ENCODE measurements at regions not wholly inside any gene's neighbourhood (a gene's known extent, or its start where the extent isn't known, plus 50 kb on each side); places are given as distances from the start of the nearest gene placed in this dataset.

- no peak overlapping the region for H3K4me3 ChIP-seq (ENCODE audit: low read depth in 1 of 2, low read length in 2 of 2)
- peaks cover 15% of the 10 kb centered on the region for H3K9me3 ChIP-seq (ENCODE audit: insufficient read depth, low read length, severe bottlenecking)
- no peak overlapping the region for H3K9ac ChIP-seq (ENCODE audit: low read depth, low read length)
- no peaks in the 10 kb centered on the region for H3K4me1 ChIP-seq (ENCODE audit: insufficient read depth, low read length)
- TF ChIP-seq CTCF (IDR thresholded peaks at IDR 0.05; ENCODE audit: borderline replicate concordance, extremely low read depth, low read length, poor library complexity, severe bottlenecking), result no peak
- TF ChIP-seq EZH2 (IDR thresholded peaks at IDR 0.05; ENCODE audit: borderline replicate concordance, low read depth, low read length, severe bottlenecking), result no peak
- no peaks in the 10 kb centered on the region for H3K79me2 ChIP-seq (ENCODE audit: insufficient read depth, low read length)
- H3K27me3 ChIP-seq (ENCODE audit: insufficient read depth, low read length, poor library complexity), result no peaks in the 10 kb centered on the region
- no peak for DNase-seq
- no peak overlapping the region for H3K27ac ChIP-seq (ENCODE audit: low read length)
- H4K20me1 ChIP-seq (ENCODE audit: insufficient read depth, low read length), result no peaks in the 10 kb centered on the region
- no peak overlapping the region for H3K4me2 ChIP-seq (ENCODE audit: insufficient read depth, low read length)
- no peak overlapping the region for H2AFZ ChIP-seq (ENCODE audit: low read depth, low read length)
- ATAC-seq (ENCODE audit: insufficient read depth, low read depth), result no peak
- H3K36me3 ChIP-seq (ENCODE audit: insufficient read depth, low read length), result no peaks in the 10 kb centered on the region
These were observed 133.7 kb upstream of the SEC14L1 start for GRCh38 chr17:77006971-77007649.

GRCh38 chr17:77009877-77010276 is 130.9 kb upstream of the SEC14L1 start:
- no peak for TF ChIP-seq CTCF (IDR thresholded peaks at IDR 0.05; ENCODE audit: borderline replicate concordance, extremely low read depth, low read length, poor library complexity, severe bottlenecking)
- TF ChIP-seq EZH2 (IDR thresholded peaks at IDR 0.05; ENCODE audit: borderline replicate concordance, low read depth, low read length, severe bottlenecking), result no peak
- Histone ChIP-seq H3K9ac (ENCODE audit: low read depth, low read length) (no peak overlapping the region), H3K36me3 (ENCODE audit: insufficient read depth, low read length) (no peaks in the 10 kb centered on the region), H3K27ac (ENCODE audit: low read length) (no peak overlapping the region), H2AFZ (ENCODE audit: low read depth, low read length) (no peak overlapping the region), H3K27me3 (ENCODE audit: insufficient read depth, low read length, poor library complexity) (no peaks in the 10 kb centered on the region), H3K79me2 (ENCODE audit: insufficient read depth, low read length) (no peaks in the 10 kb centered on the region), H3K9me3 (ENCODE audit: insufficient read depth, low read length, severe bottlenecking) (peaks cover 15% of the 10 kb centered on the region), H4K20me1 (ENCODE audit: insufficient read depth, low read length) (no peaks in the 10 kb centered on the region), H3K4me3 (ENCODE audit: low read depth in 1 of 2, low read length in 2 of 2) (no peak overlapping the region), H3K4me1 (ENCODE audit: insufficient read depth, low read length) (no peaks in the 10 kb centered on the region), H3K4me2 (ENCODE audit: insufficient read depth, low read length) (no peak overlapping the region)
- no peak for DNase-seq
- no peak for ATAC-seq (ENCODE audit: insufficient read depth, low read depth)

GRCh38 chr17:77010667-77011066 is 130.1 kb upstream of the SEC14L1 start:
- H4K20me1 ChIP-seq (ENCODE audit: insufficient read depth, low read length), result no peaks in the 10 kb centered on the region
- TF ChIP-seq CTCF (IDR thresholded peaks at IDR 0.05; ENCODE audit: borderline replicate concordance, extremely low read depth, low read length, poor library complexity, severe bottlenecking) (no peak), EZH2 (IDR thresholded peaks at IDR 0.05; ENCODE audit: borderline replicate concordance, low read depth, low read length, severe bottlenecking) (no peak)
- no peak for ATAC-seq (ENCODE audit: insufficient read depth, low read depth)

More at GRCh38 chr17:77010667-77011066, 130.1 kb upstream of the SEC14L1 start:
- H3K4me2 ChIP-seq (ENCODE audit: insufficient read depth, low read length), result no peak overlapping the region
- H3K27ac ChIP-seq (ENCODE audit: low read length), result no peak overlapping the region
- no peaks in the 10 kb centered on the region for H3K36me3 ChIP-seq (ENCODE audit: insufficient read depth, low read length)
- H2AFZ ChIP-seq (ENCODE audit: low read depth, low read length), result no peak overlapping the region
- no peak overlapping the region for H3K9ac ChIP-seq (ENCODE audit: low read depth, low read length)
- no peaks in the 10 kb centered on the region for H3K27me3 ChIP-seq (ENCODE audit: insufficient read depth, low read length, poor library complexity)
- peaks cover 15% of the 10 kb centered on the region for H3K9me3 ChIP-seq (ENCODE audit: insufficient read depth, low read length, severe bottlenecking)
- no peak overlapping the region for H3K4me3 ChIP-seq (ENCODE audit: low read depth in 1 of 2, low read length in 2 of 2)
- DNase-seq, result no peak
- H3K79me2 ChIP-seq (ENCODE audit: insufficient read depth, low read length), result no peaks in the 10 kb centered on the region
- H3K4me1 ChIP-seq (ENCODE audit: insufficient read depth, low read length), result no peaks in the 10 kb centered on the region
